ENCODE measurements at regions not wholly inside any gene's neighbourhood (a gene's known extent, or its start where the extent isn't known, plus 50 kb on each side); places are given as distances from the start of the nearest gene placed in this dataset.
"Not testable (repeated sequence)": the region's sequence is repeated elsewhere in the genome, so short reads cannot be mapped to it uniquely, and the experiment has no call there.

- no peak for DNase-seq
These were observed 164.4 kb upstream of the AFDN start for GRCh38 chr6:167662075-167662880.

DNA sequence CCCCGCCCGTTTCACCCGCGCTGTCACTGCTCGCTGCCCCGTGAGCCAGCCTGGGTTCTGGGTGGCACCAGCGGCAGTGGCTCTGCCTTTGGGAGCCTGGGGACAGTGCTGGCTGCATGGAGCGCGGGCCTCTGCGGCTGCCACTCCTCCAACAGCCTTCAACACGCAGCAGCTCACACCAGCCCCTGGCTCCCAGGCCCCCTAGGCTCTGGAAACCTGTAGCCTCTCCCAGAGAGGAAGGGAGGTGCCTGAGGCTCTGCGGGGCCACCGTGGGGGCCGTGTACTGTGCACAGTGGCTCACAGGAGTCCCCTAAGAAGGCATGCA is 163.9 kb upstream of the AFDN start:
- no peak for DNase-seq

- no peak for DNase-seq
These were observed 163.4 kb upstream of the AFDN start for GRCh38 chr6:167663316-167663715.

GRCh38 chr6:167663784-167664443 is 162.8 kb upstream of the AFDN start:
- DNase-seq = no peak

DNA sequence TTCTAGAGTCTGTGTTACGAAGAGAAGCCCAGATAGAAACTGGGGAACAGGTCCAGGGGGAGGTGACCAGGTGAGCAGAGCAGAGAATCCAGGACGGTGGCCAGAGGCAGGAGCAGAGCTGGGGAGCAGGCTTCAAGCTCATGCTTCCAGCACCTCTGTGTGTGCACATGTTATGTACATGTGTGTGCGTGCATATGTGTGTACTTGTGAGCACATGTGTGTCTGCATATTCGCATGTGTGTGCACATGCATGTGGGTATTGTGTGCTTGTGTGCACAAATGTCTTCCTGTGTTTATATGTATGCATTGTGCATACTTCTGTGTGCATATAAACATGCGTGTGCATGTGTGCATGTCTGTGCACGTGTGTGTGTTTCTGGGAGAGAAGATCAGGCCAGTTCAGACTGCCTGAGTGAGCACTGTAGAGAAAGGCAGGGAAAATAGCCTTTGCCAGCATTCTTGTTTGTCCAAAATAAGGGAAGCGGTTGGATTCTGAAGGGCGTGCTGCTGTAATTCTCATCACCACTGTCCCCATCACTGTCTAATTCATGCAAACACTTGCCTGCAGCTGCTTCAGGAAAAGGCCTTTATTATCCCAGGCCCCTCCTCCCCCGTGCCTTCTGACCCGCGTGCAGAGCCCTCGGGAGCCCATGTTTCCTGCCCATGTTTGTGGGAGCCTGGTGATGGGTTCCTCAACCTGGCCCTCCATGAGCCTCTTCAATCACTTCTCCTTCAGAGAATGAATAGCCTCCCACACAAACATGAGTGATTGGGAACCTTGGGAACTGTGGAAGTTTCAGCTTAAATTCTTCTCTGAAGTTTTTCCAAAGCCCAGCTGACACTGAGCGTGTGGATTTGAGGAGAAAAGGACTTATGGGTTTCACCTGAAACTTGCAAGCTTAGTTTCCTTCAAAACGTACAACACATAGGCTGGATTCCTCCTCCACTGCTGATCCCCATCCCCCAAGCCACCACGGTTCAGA is 161.7 kb upstream of the AFDN start:
- DNase-seq = no peak

- no peak for DNase-seq
These were observed 160.9 kb upstream of the AFDN start for GRCh38 chr6:167665698-167666330.

DNA sequence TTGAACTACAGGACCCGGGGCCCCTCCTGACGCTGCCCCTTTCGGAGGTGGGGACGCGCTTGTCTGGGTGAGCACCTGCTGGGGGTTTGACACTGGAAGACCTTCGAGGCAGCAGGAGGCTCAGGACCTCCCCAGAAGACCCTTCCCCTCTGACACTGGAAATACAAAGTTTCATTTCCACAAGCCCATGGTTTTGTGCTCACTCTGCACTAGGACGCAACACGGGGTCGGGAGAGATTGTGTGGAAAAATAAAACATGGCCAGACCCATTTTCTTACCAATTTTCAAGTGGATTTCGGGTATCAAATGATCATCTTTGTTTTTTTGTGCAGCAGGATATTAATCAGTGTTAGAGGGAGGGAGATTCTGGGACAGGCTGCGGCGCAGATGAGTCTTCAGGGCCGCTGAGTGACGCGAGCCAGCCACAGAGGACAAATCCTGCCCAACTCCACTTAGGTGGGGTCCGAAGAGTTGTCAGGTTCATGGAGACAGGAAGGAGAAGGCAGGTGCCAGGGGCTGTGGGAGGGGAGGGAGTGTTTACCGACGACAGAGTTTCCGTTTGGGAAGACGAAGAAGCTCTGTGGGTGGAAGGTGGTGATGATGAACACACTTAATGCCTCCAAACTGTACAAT is 160.0 kb upstream of the AFDN start:
- DNase-seq = no peak

- DNase-seq = no peak
These were observed 159.3 kb upstream of the AFDN start for GRCh38 chr6:167667204-167668018.

DNA sequence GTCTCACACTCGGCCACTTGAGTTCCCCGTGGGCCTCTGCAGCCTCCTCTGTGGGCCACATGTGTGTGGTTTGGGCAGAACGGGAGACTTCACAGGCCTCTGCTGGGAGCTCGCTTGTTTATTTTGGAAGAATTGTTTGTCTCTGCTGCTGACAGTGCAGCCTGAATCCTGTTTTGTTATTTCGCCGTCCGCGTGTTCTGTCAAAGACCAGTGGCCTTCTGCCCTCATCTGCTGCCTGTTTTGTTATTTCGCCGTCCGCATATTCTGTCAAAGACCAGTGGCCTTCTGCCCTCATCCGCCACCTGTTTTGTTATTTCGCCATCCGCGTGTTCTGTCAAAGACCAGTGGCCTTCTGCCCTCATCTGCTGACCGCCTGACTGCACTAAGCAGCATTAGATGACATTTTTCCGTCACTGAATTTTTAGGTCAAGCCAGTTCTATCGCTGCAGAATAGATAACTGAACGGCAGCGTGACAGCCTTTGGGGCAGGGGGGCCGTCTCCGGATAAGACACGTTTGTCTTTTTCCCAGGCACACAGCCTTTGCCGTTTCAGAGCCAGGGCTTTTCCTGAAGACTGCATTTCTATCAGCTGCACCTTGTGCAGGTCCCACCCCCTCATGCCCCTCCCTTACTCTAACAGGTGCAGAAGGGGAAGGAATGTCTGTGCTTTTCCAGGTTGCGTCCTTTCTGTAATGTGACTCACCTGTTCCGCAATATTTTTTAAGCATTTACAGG is 158.5 kb upstream of the AFDN start:
- peak; percentile 53 for DNase-seq

GRCh38 chr6:167668754-167669552 is 157.8 kb upstream of the AFDN start:
- no peak for DNase-seq

GRCh38 chr6:167669553-167669849 is 157.2 kb upstream of the AFDN start:
- no peak for DNase-seq

GRCh38 chr6:167669870-167670802 is 156.6 kb upstream of the AFDN start:
- no peak for DNase-seq

DNA sequence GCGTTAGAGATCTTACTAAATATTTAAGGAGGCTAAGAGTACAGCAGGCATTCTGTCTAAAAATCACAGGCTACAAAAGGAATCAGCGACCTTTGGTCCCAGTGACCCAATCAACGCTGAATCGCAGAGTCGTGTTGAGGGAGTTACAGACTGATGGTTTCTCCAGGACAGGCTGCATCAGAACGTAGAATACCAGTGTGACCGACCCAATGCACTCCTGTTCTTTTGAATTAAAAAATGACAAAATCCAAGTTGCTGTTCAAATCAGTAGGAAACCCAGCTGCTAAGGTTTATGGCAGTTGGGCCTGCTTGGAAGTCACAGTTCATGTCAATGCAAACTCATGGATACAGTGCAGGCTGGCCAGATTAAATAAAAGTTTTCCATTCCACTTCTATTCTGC is 155.8 kb upstream of the AFDN start:
- no peak for DNase-seq

DNA sequence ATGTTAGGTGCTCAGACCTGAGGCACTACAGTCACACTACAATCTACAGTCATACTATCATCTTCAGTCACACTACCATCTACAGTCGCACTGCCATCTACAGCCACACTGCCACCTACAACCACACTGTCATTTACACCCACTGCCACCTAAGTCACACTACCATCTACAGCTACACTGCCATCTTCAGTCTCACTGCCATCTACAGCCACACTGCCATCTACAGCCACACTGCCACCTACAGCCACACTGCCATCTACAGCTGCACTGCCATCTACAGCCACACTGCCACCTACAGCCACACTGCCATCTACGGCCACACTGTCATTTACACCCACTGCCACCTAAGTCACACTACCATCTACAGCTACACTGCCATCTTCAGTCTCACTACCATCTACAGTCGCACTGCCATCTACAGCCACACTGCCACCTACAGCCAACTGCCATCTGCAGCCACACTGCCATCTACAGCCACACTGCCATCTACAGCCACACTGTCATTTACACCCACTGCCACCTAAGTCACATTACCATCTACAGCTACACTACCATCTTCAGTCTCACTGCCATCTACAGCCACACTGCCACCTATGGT is 155.2 kb upstream of the AFDN start:
- DNase-seq = not testable (repeated sequence)

- no peak for DNase-seq
These were observed 154.6 kb upstream of the AFDN start for GRCh38 chr6:167671977-167672687.

DNA sequence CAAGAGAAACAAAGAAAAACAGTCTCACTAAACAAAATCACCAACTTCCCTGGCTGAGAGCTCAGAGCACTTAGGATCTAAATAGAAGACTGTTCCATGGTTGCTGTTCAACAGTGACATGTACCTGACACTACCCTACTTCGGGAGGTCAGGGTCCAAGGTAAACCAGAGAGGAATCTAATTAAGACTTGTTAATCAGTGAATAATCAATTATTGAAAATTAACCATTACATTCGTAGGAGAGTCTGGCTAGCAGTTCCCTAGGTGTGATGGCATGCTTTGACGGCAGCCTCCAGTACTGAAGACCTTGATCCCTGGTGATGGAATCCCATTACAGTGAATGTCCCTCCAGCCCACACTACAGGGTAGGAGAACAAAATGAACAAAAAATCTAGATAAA is 154.0 kb upstream of the AFDN start:
- no peak for DNase-seq

DNA sequence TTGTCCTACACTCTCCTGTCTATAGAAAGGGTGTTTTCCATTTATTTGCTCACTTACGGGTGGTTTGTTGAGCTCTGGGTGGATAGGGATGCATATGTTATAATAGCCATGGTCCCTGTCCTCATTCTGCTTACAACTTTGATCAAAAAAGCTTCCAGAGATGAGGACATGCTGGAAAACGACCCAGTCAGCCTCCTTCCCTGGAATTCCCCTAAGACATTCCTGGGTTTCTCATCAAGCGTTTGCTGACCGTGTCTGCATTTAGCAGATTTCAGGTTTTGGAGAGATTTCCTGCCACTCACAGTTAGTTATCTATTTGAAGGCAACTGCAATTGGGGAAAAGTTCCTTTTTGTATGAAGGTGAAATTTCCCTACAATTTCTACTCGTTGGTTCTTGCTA is 152.8 kb upstream of the AFDN start:
- DNase-seq = no peak

Measured in right kidney (tissue), 1 donor.